ENCODE measurements at regions not wholly inside any gene's neighbourhood (a gene's known extent, or its start where the extent isn't known, plus 50 kb on each side); places are given as distances from the start of the nearest gene placed in this dataset.

DNA sequence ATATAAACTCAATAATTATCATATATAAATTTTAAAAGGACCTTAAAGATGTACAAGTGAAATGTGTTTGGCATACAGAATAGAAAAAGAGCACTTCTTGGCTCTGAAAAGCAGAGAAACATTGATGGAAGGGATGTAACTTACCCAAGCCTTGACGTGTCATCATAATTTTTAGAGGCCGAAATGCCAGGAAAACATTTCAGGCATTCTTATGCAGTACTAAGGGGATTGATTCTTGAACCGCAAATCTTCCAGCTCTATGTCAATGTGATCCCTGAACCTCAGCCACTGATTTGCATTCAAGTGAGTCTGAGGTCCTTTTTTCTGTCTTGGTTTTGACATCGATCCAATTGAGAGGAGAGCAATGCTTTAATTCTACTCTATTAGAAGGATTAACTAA lies 97.8 kb downstream of the CLDN1 start:
- dilution Hi-C loops (cut with HindIII; ENCODE audit: low sequenced_read_pairs, unreplicated experiment) (no loop called here), in situ Hi-C loops (cut with MboI; ENCODE audit: low sequenced_read_pairs) (loop anchor here (5.0 kb wide), 2 partner anchors 93 to 203 kb away; no protein-coding TSS in a partner anchor), intact Hi-C loops (cut with micrococcal nuclease) (loop anchor here (2.0 kb wide), 1 partner anchor 160 kb away; no protein-coding TSS in a partner anchor)
- no peak overlapping the region for H4K8ac ChIP-seq (ENCODE audit: low read depth in 2 of 2, low read length in 2 of 2)
- H3K79me1 ChIP-seq (ENCODE audit: low read depth in 1 of 2, low read length in 2 of 2), result no peaks in the 10 kb centered on the region
- H3K4ac ChIP-seq (ENCODE audit: low read depth, low read length), result no peak overlapping the region
- H2BK15ac ChIP-seq (ENCODE audit: low read depth, low read length), result no peak overlapping the region
- no peak overlapping the region for H3K23ac ChIP-seq (ENCODE audit: low read depth, low read length)
- WGBS, 2 experiments (ENCODE audit: extremely low coverage in 2 of 2, insufficient read length in 1 of 2), result 40% methylated on average over 1 of the region's 4 CpGs; no CpG with 5 or more reads in 1 of the 2 experiments
- BruUV-seq (replicated peaks), result no TSS peak
- POLR2A ChIA-PET (ENCODE audit: unreplicated experiment), result no interaction called here
- H3K9me3 ChIP-seq (ENCODE audit: control insufficient read depth, insufficient read depth, low read length), result peaks cover 2% of the 10 kb centered on the region; the same call in 1 of the 2 replicates
- no peak overlapping the region for H2BK120ac ChIP-seq (ENCODE audit: low read depth, low read length)
- no peak overlapping the region for H4K5ac ChIP-seq (ENCODE audit: low read depth, low read length)
- DNase-seq (no peak), ATAC-seq (ENCODE audit: low read depth) (no peak)
- no peaks in the 10 kb centered on the region for H3K36me3 ChIP-seq (ENCODE audit: control insufficient read depth, insufficient read depth, low read length)
- H2BK20ac ChIP-seq (ENCODE audit: low read depth, low read length), result no peak overlapping the region
- H3K9me1 ChIP-seq (ENCODE audit: insufficient read depth, low read length), result no peaks in the 10 kb centered on the region
- no peak overlapping the region for H3K18ac ChIP-seq (ENCODE audit: low read depth, low read length)
- no peak overlapping the region for H3K9ac ChIP-seq (ENCODE audit: low read depth, low read length)
- no peak overlapping the region for H3K56ac ChIP-seq (ENCODE audit: extremely low read depth, insufficient read depth, low read length)
- CTCF ChIA-PET, result interaction anchor here (0.6 to 3.3 kb wide), 14 partner anchors 8 to 259 kb away, joined by 3 to 22 read pairs (median 4); partner anchors contain the start of gene CLDN1
- TF ChIP-seq NFE2L2 (IDR thresholded peaks at IDR 0.05; ENCODE audit: low read depth, low read length), result no peak
- H3K27ac ChIP-seq (ENCODE audit: insufficient read depth, low read length), result no peak overlapping the region
- no peak overlapping the region for H4K91ac ChIP-seq (ENCODE audit: insufficient read depth, low read depth, low read length)
- H2AFZ ChIP-seq (replicated peaks; ENCODE audit: low read length, poor library complexity), result no peak overlapping the region
- no peak overlapping the region for H3K14ac ChIP-seq (replicated peaks; ENCODE audit: low read depth, low read length)
- no peaks in the 10 kb centered on the region for H3K27me3 ChIP-seq (ENCODE audit: control insufficient read depth, insufficient read depth, low read length)
- H3K4me2 ChIP-seq (ENCODE audit: low read depth, low read length), result no peak overlapping the region
- no peak overlapping the region for H3K4me3 ChIP-seq (ENCODE audit: insufficient read depth, low read depth, low read length)
- H4K20me1 ChIP-seq (ENCODE audit: insufficient read depth, low read length), result no peaks in the 10 kb centered on the region
- no peaks in the 10 kb centered on the region for H3K4me1 ChIP-seq (ENCODE audit: control insufficient read depth, insufficient read depth, low read length)
- H2BK5ac ChIP-seq (ENCODE audit: low read depth, low read length, poor library complexity, severe bottlenecking), result no peak overlapping the region
- H2AK5ac ChIP-seq (ENCODE audit: low read depth, low read length), result no peak overlapping the region
- no peak overlapping the region for H2AK9ac ChIP-seq (replicated peaks; ENCODE audit: low read depth, low read length, poor library complexity)
